ENCODE measurements at regions not wholly inside any gene's neighbourhood (a gene's known extent, or its start where the extent isn't known, plus 50 kb on each side); places are given as distances from the start of the nearest gene placed in this dataset.

DNA sequence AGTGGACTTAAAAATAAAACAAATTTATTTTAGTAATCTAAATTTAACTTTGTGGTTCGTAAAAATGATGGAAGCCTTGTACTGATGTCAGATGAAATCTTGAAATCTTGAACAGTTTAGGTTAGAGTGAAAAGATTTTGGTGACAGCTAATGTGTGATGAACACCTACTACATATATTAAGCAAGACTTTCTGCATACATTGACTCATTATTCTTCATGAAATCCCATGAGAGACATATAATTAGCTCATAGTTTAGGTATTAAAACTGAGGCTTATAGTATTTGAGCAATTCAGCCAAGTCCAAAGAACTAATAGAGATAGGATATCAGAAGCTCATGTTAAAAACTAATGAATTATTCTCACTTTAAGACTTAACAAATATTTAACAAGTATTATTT is 66.9 kb upstream of the PCDH7 start:
- no peak for TF ChIP-seq TAF1 (IDR thresholded peaks at IDR 0.05; ENCODE audit: borderline replicate concordance, insufficient read depth, low read length)
- no peak for TF ChIP-seq POLR2AphosphoS5 (IDR thresholded peaks at IDR 0.05; ENCODE audit: low read depth, low read length)
- TF ChIP-seq, protein P1, sequence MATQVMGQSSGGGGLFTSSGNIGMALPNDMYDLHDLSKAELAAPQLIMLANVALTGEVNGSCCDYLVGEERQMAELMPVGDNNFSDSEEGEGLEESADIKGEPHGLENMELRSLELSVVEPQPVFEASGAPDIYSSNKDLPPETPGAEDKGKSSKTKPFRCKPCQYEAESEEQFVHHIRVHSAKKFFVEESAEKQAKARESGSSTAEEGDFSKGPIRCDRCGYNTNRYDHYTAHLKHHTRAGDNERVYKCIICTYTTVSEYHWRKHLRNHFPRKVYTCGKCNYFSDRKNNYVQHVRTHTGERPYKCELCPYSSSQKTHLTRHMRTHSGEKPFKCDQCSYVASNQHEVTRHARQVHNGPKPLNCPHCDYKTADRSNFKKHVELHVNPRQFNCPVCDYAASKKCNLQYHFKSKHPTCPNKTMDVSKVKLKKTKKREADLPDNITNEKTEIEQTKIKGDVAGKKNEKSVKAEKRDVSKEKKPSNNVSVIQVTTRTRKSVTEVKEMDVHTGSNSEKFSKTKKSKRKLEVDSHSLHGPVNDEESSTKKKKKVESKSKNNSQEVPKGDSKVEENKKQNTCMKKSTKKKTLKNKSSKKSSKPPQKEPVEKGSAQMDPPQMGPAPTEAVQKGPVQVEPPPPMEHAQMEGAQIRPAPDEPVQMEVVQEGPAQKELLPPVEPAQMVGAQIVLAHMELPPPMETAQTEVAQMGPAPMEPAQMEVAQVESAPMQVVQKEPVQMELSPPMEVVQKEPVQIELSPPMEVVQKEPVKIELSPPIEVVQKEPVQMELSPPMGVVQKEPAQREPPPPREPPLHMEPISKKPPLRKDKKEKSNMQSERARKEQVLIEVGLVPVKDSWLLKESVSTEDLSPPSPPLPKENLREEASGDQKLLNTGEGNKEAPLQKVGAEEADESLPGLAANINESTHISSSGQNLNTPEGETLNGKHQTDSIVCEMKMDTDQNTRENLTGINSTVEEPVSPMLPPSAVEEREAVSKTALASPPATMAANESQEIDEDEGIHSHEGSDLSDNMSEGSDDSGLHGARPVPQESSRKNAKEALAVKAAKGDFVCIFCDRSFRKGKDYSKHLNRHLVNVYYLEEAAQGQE (IDR thresholded peaks at IDR 0.05; ENCODE audit: insufficient read depth in 1 of 2, low read depth in 2 of 2, low read length in 2 of 2) = no peak
- no peak for TF ChIP-seq SIN3A (IDR thresholded peaks at IDR 0.05; ENCODE audit: borderline replicate concordance, insufficient read depth, low read length)
- TF ChIP-seq FOXP2 (optimal IDR thresholded peaks at IDR 0.05; ENCODE audit: borderline replicate concordance, extremely low read depth, extremely low read length, insufficient read depth) = no peak

All from PFSK-1 (cell line).